ENCODE measurements at regions not wholly inside any gene's neighbourhood (a gene's known extent, or its start where the extent isn't known, plus 50 kb on each side); places are given as distances from the start of the nearest gene placed in this dataset.
A peak's percentile ranks its signal among the peaks of the same experiment; 100 is the strongest.
"Not testable (repeated sequence)": the region's sequence is repeated elsewhere in the genome, so short reads cannot be mapped to it uniquely, and the experiment has no call there.

DNA sequence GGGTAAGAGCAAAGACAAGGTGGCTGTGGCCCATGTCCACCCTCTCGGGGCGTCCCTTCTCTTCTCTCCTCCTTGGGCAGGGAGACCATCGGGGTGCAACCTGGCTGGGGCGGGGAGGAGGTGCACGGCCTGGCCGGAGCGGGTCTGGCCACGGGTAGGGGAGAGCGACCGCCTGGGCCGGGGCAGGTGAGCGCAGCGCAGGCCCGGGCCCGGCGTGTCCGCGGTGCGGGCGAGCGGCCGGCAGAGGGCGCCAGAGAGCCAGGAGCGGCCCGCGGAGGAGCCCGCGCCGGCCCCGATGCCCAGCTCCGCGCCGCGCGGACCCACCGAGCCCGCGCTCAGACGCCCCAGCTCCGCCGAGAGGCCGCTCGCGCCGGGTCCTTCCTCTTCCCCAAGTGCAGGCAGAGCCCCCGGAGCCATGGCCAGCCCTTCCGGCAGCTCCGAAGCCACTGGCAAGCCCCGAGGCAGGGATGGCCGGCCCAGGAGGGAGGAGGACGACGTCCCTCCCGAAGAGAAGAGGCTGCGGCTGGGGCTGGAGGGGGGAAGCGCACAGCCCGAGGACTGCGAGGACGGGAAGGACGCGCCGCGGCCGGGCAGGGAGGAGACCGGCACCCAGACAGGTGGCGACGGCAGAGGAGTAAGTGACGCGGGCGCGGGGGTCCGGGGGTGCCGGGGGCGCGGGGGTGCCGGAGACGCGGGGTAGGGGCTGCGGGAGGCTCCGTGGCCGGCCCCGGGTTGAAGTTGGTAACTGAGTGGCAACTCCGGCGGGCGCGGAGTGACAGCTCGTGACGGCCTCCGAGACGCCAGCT, 142.1 kb upstream of the EEF2KMT start:
- H3K27me3 ChIP-seq; H3K4me1 ChIP-seq; H3K27ac ChIP-seq; H3K9ac ChIP-seq (ENCODE audit: low read depth in 2 of 2, low read length in 2 of 2); H3K9me3 ChIP-seq; H3K36me3 ChIP-seq: not testable (repeated sequence)
- intact Hi-C loops (cut with DNase I): loop anchor here (5.0 kb wide), 2 partner anchors 188 to 248 kb away; no protein-coding TSS in a partner anchor
- peak; percentile 46 for DNase-seq
- peak overlapping the region; percentile 33 for H3K4me3 ChIP-seq
- peak; percentile 14 for TF ChIP-seq CTCF (IDR thresholded peaks at IDR 0.05)

GRCh38 chr16:5235119-5235518, 137.5 kb upstream of the EEF2KMT start:
- no peaks in the 10 kb centered on the region for H3K36me3 ChIP-seq
- no peaks in the 10 kb centered on the region for H3K27me3 ChIP-seq
- no peaks in the 10 kb centered on the region for H3K4me1 ChIP-seq
- H3K27ac ChIP-seq: no peak overlapping the region
- no peaks in the 10 kb centered on the region for H3K9me3 ChIP-seq
- no peak overlapping the region for H3K9ac ChIP-seq (ENCODE audit: low read depth in 2 of 2, low read length in 2 of 2)
- DNase-seq: no peak
- intact Hi-C loops (cut with DNase I): loop anchor here (5.0 kb wide), 2 partner anchors 192 to 252 kb away; no protein-coding TSS in a partner anchor
- H3K4me3 ChIP-seq: no peak overlapping the region
- TF ChIP-seq CTCF (IDR thresholded peaks at IDR 0.05): no peak

DNA sequence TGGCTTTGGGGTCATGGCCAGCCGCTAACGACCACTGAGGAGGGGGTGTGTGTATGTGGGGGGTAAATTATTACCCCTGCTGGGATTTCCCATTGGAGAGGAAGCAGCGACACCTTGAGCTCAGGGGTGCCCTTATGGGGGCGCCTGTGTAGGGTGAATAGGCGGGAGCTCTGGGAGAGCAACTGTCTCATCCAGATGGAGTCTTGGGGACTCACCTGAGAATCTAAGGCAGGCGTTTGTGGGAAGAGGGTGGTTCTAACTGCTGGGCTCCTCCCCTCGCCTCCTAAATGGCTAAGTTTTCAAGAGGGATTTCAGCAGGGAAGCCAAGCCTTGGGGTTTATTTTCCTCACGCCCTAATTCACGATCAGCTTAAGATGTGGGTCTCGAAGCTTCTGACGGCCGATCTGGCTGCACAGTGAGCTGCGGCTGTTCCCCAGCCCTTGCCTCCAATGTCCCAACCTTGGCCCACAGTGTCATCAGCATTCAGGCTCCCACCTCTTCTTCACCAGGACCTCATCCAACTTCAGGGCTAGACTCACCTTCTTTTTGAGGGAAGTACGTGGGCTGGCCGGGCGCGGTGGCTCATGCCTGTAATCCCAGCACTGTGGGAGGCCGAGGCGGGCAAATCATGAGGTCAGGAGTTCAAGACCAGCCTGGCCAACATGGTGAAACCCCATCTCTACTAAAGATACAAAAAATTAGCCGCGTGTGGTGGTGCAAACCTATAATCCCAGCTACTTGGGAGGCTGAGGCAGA, 136.9 kb upstream of the EEF2KMT start:
- Histone ChIP-seq H3K27ac (no peak overlapping the region), H3K4me1 (no peaks in the 10 kb centered on the region), H3K36me3 (no peaks in the 10 kb centered on the region), H3K9me3 (no peaks in the 10 kb centered on the region), H3K9ac (ENCODE audit: low read depth in 2 of 2, low read length in 2 of 2) (no peak overlapping the region), H3K27me3 (no peaks in the 10 kb centered on the region), H3K4me3 (no peak overlapping the region)
- no peak for DNase-seq
- TF ChIP-seq CTCF (IDR thresholded peaks at IDR 0.05): no peak
- intact Hi-C loops (cut with DNase I): loop anchor here (5.0 kb wide), 2 partner anchors 193 to 253 kb away; no protein-coding TSS in a partner anchor

DNA sequence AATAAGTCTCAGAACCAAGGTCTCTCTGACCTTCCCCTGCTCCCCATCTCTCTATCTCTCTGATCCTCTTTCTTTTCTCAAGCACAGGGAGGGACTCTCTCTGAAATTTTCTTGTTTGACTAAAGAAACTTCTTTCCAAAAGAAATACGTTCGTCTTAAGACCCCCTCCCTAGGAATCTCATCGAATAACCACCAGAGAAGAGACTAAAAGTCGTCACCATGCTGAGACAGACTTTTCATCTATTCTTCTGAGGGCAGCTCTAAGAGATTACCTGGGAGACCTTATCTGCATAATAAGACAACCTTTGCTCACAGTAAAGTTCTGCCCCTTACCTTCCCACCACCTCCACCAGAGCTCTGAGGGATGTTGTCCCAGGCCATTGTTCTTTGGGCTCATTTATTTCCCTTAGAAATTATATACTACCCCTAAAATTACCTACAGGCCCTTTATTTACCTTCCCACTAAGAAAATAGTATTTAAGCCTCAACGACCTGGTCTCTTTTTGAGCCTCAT, 133.7 kb upstream of the EEF2KMT start:
- intact Hi-C loops (cut with DNase I): no loop called here
- Histone ChIP-seq H3K36me3 (no peaks in the 10 kb centered on the region), H3K27me3 (no peaks in the 10 kb centered on the region), H3K9ac (ENCODE audit: low read depth in 2 of 2, low read length in 2 of 2) (no peak overlapping the region), H3K27ac (no peak overlapping the region), H3K9me3 (no peaks in the 10 kb centered on the region), H3K4me3 (no peak overlapping the region), H3K4me1 (no peaks in the 10 kb centered on the region)
- DNase-seq: no peak
- TF ChIP-seq CTCF (IDR thresholded peaks at IDR 0.05): no peak

DNA sequence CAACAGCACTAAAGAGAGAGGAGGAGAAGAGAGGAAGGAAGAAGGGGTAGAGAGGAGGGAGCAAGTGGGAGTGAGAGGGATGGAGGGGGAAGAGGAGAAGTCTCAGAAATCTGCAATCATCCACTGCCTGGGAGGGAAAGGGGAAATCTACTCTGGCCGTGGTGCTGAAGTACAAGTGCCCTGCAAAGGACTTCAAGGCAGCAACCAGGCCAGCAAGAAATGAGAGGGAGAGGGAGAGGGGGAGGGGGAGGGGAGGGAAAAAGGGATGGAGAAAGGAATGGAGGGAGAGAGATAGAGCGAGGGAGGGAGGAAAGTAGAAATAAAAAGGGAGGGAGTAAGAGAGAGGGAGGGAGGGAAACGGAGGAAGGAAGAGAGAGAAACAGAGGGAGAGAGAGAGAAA, 130.8 kb upstream of the EEF2KMT start:
- Histone ChIP-seq H3K27ac (no peak overlapping the region), H3K36me3 (no peaks in the 10 kb centered on the region), H3K9ac (ENCODE audit: low read depth in 2 of 2, low read length in 2 of 2) (no peak overlapping the region), H3K4me3 (no peak overlapping the region), H3K9me3 (no peaks in the 10 kb centered on the region), H3K4me1 (no peaks in the 10 kb centered on the region), H3K27me3 (no peaks in the 10 kb centered on the region)
- DNase-seq: no peak
- TF ChIP-seq CTCF (IDR thresholded peaks at IDR 0.05): no peak
- intact Hi-C loops (cut with DNase I): no loop called here

Data from colonic mucosa (tissue), 4 donors.